IMR-90 (cell line): ENCODE measurements at regions not wholly inside any gene's neighbourhood (a gene's known extent, or its start where the extent isn't known, plus 50 kb on each side); places are given as distances from the start of the nearest gene placed in this dataset.

Source experiments
- ATAC-seq: fragments of 200-7000 bp; cut with Tn5 transposase; 2 replicates; pipeline ENCODE4 v1.9.1; 2020; ENCODE audit warnings: low read depth, mild to moderate bottlenecking, moderate library complexity
- BruUV-seq: library from RNA; stranded (reverse); fragments of 400-500 nt; replicated peaks from 2 replicates; lab custom pipeline; 2021; lab: Mats Ljungman, UMichigan
- CTCF ChIA-PET: fragments of 300-600 bp; formaldehyde crosslinking; extraction: SDS; loops from one replicate; lab custom pipeline; 2021; ENCODE audit warnings: antibody characterized with exemption; lab: Yijun Ruan, JAX
- POLR2A ChIA-PET: fragments of 300-600 bp; sonication (Branson Sonifier 250); formaldehyde crosslinking; loops from one replicate; lab custom pipeline; 2022; ENCODE audit warnings: antibody characterized with exemption; ENCODE audit not compliant: unreplicated experiment; lab: Charles Lee
- DNase-seq: peaks from one replicate; pipeline ENCODE4 v3.0.0; 2013
- H2AFZ ChIP-seq: replicated peaks from 2 replicates; pipeline ENCODE3; 2013; ENCODE audit warnings: low read length, mild to moderate bottlenecking; ENCODE audit not compliant: poor library complexity
- H2AK5ac ChIP-seq: 2 replicates; pipeline ENCODE4 v1.6.1; 2013; ENCODE audit warnings: low read depth, low read length, inconsistent platforms
- H2AK9ac ChIP-seq: replicated peaks from 2 replicates; pipeline ENCODE3; 2013; ENCODE audit warnings: mild to moderate bottlenecking, low read depth, low read length, moderate library complexity; ENCODE audit not compliant: poor library complexity
- H2BK120ac ChIP-seq: 2 replicates; pipeline ENCODE4 v1.6.1; 2013; ENCODE audit warnings: low read depth, low read length, inconsistent platforms
- H2BK15ac ChIP-seq: 3 replicates; pipeline ENCODE4 v1.6.1; 2013; ENCODE audit warnings: low read depth, low read length, inconsistent platforms
- H2BK20ac ChIP-seq: 2 replicates; pipeline ENCODE4 v1.6.1; 2013; ENCODE audit warnings: low read depth, mild to moderate bottlenecking, inconsistent platforms, low read length, moderate library complexity
- H2BK5ac ChIP-seq: 2 replicates; pipeline ENCODE4 v1.6.1; 2013; ENCODE audit warnings: mild to moderate bottlenecking, low read depth, low read length, inconsistent platforms; ENCODE audit not compliant: poor library complexity, severe bottlenecking
- H3K14ac ChIP-seq: replicated peaks from 2 replicates; pipeline ENCODE4 v1.6.1; 2013; ENCODE audit warnings: low read depth, low read length, inconsistent platforms
- H3K18ac ChIP-seq: 2 replicates; pipeline ENCODE4 v1.6.1; 2013; ENCODE audit warnings: low read depth, low read length, control low read depth
- H3K23ac ChIP-seq: 2 replicates; pipeline ENCODE4 v1.6.1; 2013; ENCODE audit warnings: low read depth, low read length, inconsistent platforms
- H3K27ac ChIP-seq: 2 replicates; pipeline ENCODE4 v1.5.1; 2013; ENCODE audit warnings: mild to moderate bottlenecking, control low read depth, low read length; ENCODE audit not compliant: insufficient read depth
- H3K27me3 ChIP-seq: 2 replicates; pipeline ENCODE4 v1.6.1; 2013; ENCODE audit warnings: low read length; ENCODE audit not compliant: control insufficient read depth, insufficient read depth
- H3K36me3 ChIP-seq: 2 replicates; pipeline ENCODE4 v1.6.1; 2013; ENCODE audit warnings: low read length, mixed read lengths; ENCODE audit not compliant: control insufficient read depth, insufficient read depth
- H3K4ac ChIP-seq: 2 replicates; pipeline ENCODE4 v1.6.1; 2013; ENCODE audit warnings: low read depth, low read length, inconsistent platforms
- H3K4me1 ChIP-seq: 2 replicates; pipeline ENCODE4 v1.6.1; 2013; ENCODE audit warnings: low read length, mixed read lengths; ENCODE audit not compliant: control insufficient read depth, insufficient read depth
- H3K4me2 ChIP-seq: 2 replicates; pipeline ENCODE4 v1.6.1; 2013; ENCODE audit warnings: low read depth, mild to moderate bottlenecking, control low read depth, low read length, moderate library complexity
- H3K4me3 ChIP-seq: 2 replicates; pipeline ENCODE4 v1.5.1; 2013; ENCODE audit warnings: low read depth, mild to moderate bottlenecking, control low read depth, low read length, moderate library complexity; ENCODE audit not compliant: insufficient read depth
- H3K56ac ChIP-seq: 2 replicates; pipeline ENCODE4 v1.6.1; 2013; ENCODE audit warnings: low read length, inconsistent platforms; ENCODE audit not compliant: insufficient read depth; ENCODE audit errors: extremely low read depth
- H3K79me1 ChIP-seq, 2 experiments: 2 replicates each; pipeline ENCODE4 v1.6.1; 2013; ENCODE audit warnings: low read length in 2 of 2, inconsistent platforms in 1 of 2, low read depth in 1 of 2
- H3K9ac ChIP-seq: 2 replicates; pipeline ENCODE4 v1.6.1; 2013; ENCODE audit warnings: low read depth, low read length, control low read depth
- H3K9me1 ChIP-seq: 2 replicates; pipeline ENCODE4 v1.6.1; 2013; ENCODE audit warnings: low read length, inconsistent platforms; ENCODE audit not compliant: insufficient read depth
- H3K9me3 ChIP-seq: 2 replicates; pipeline ENCODE4 v1.6.1; 2013; ENCODE audit warnings: low read length; ENCODE audit not compliant: control insufficient read depth, insufficient read depth
- H4K20me1 ChIP-seq: 2 replicates; pipeline ENCODE4 v1.6.1; 2013; ENCODE audit warnings: low read length, inconsistent platforms; ENCODE audit not compliant: insufficient read depth
- H4K5ac ChIP-seq: 2 replicates; pipeline ENCODE4 v1.6.1; 2013; ENCODE audit warnings: mild to moderate bottlenecking, low read depth, low read length, control low read depth
- H4K8ac ChIP-seq, 2 experiments: 2 replicates each; pipeline ENCODE4 v1.6.1; 2013; ENCODE audit warnings: low read depth in 2 of 2, low read length in 2 of 2, control low read depth in 1 of 2, inconsistent platforms in 1 of 2
- H4K91ac ChIP-seq: 2 replicates; pipeline ENCODE4 v1.6.1; 2013; ENCODE audit warnings: low read depth, low read length, inconsistent platforms; ENCODE audit not compliant: insufficient read depth
- BHLHE40 ChIP-seq: fragments of 150-350 bp; IDR thresholded peaks from 2 replicates; pipeline ENCODE4 v1.6.1; 2016; ENCODE audit warnings: mild to moderate bottlenecking, low read depth, low read length
- CEBPB ChIP-seq: IDR thresholded peaks from 2 replicates; pipeline ENCODE4 v1.6.1; 2012; ENCODE audit warnings: low read depth, low read length, improper control_type of control experiment
- CHD1 ChIP-seq: IDR thresholded peaks from 2 replicates; pipeline ENCODE4 v1.6.1; 2012; ENCODE audit warnings: low read depth, low read length, improper control_type of control experiment
- CTCF ChIP-seq: conservative IDR thresholded peaks from 2 replicates; pipeline ENCODE4 v1.5.1; 2012; ENCODE audit warnings: mild to moderate bottlenecking, low read depth, low read length, improper control_type of control experiment
- ELK1 ChIP-seq: fragments of 150-350 bp; IDR thresholded peaks from 2 replicates; pipeline ENCODE4 v1.6.1; 2016; ENCODE audit warnings: low read depth, mild to moderate bottlenecking, low read length, moderate library complexity, borderline replicate concordance
- FOS ChIP-seq: fragments of 150-350 bp; IDR thresholded peaks from 2 replicates; pipeline ENCODE4 v1.6.1; 2016; ENCODE audit warnings: low read depth, low read length
- MAFK ChIP-seq: IDR thresholded peaks from 2 replicates; pipeline ENCODE4 v1.6.1; 2012; ENCODE audit warnings: low read depth, low read length, improper control_type of control experiment
- MAZ ChIP-seq: IDR thresholded peaks from 2 replicates; pipeline ENCODE4 v1.6.1; 2012; ENCODE audit warnings: low read depth, mild to moderate bottlenecking, low read length, improper control_type of control experiment, moderate library complexity, borderline replicate concordance
- MXI1 ChIP-seq: IDR thresholded peaks from 2 replicates; pipeline ENCODE4 v1.6.1; 2012; ENCODE audit warnings: low read depth, mild to moderate bottlenecking, low read length, moderate library complexity, borderline replicate concordance
- NFE2L2 ChIP-seq: fragments of 150-350 bp; IDR thresholded peaks from 2 replicates; pipeline ENCODE4 v1.6.1; 2016; ENCODE audit warnings: low read depth, mild to moderate bottlenecking, low read length
- POLR2A ChIP-seq: IDR thresholded peaks from 2 replicates; pipeline ENCODE4 v1.6.1; 2012; ENCODE audit warnings: mild to moderate bottlenecking, low read depth, low read length
- RAD21 ChIP-seq: IDR thresholded peaks from 2 replicates; pipeline ENCODE4 v1.6.1; 2012; ENCODE audit warnings: low read length, improper control_type of control experiment
- RCOR1 ChIP-seq: IDR thresholded peaks from 2 replicates; pipeline ENCODE4 v1.6.1; 2012; ENCODE audit warnings: mild to moderate bottlenecking, low read length, improper control_type of control experiment; ENCODE audit not compliant: insufficient replicate concordance
- RFX5 ChIP-seq: IDR thresholded peaks from 2 replicates; pipeline ENCODE4 v1.8.0; 2012; ENCODE audit warnings: low read depth, mild to moderate bottlenecking, low read length, moderate library complexity
- SMC3 ChIP-seq: fragments of 150-350 bp; IDR thresholded peaks from 2 replicates; pipeline ENCODE4 v1.6.1; 2016; ENCODE audit warnings: low read depth, mild to moderate bottlenecking, antibody characterized with exemption, low read length, moderate library complexity
- USF2 ChIP-seq: fragments of 150-350 bp; IDR thresholded peaks from 2 replicates; pipeline ENCODE4 v1.6.1; 2017; ENCODE audit warnings: mild to moderate bottlenecking, antibody characterized with exemption, low read length, low read depth
- WGBS, 2 experiments: methylation state at CpG; one replicate each; pipeline versions ENCODE4 v1.1.5 to v1.1.7; 2013; ENCODE audit warnings: missing lambda C conversion rate in 2 of 2; ENCODE audit not compliant: insufficient read length in 1 of 2; ENCODE audit errors: extremely low coverage in 2 of 2; 5-methylcytosine and 5-hydroxymethylcytosine counted together
- dilution Hi-C: fragments of 300-500 bp; cut with HindIII; formaldehyde crosslinking; loops from one replicate; pipeline ENCODE4 v1.14.3; 2018; ENCODE audit warnings: low sequenced_read_pairs; ENCODE audit not compliant: unreplicated experiment
- in situ Hi-C: fragments of 300-500 bp; cut with MboI; formaldehyde crosslinking; loops from 3 replicates; pipeline ENCODE4 v1.14.3; 2019; ENCODE audit warnings: low sequenced_read_pairs, inconsistent platforms, mixed read lengths
- intact Hi-C: fragments of 100-400 bp; cut with micrococcal nuclease; formaldehyde crosslinking; loops from 2 replicates; pipeline ENCODE4 v1.10.0; 2022

- no peak overlapping the region for H3K4me2 ChIP-seq
- no peak overlapping the region for H3K14ac ChIP-seq
- TF ChIP-seq RCOR1 (no peak), RFX5 (no peak), NFE2L2 (no peak), FOS (no peak), USF2 (no peak), CHD1 (no peak), POLR2A (no peak), MAFK (no peak), BHLHE40 (no peak), RAD21 (no peak), SMC3 (no peak), ELK1 (no peak), MAZ (no peak), CTCF (no peak), CEBPB (no peak), MXI1 (no peak)
- H3K4ac ChIP-seq: no peak overlapping the region
- H4K8ac ChIP-seq: no peak overlapping the region
- intact Hi-C loops (no loop called here), dilution Hi-C loops (no loop called here), in situ Hi-C loops (no loop called here)
- H2AFZ ChIP-seq: no peak overlapping the region
- H3K9ac ChIP-seq: no peak overlapping the region
- H3K9me3 ChIP-seq: peaks cover 16% of the 10 kb centered on the region; the same call in 1 of the 2 replicates
- no peak for ATAC-seq
- H3K9me1 ChIP-seq: no peaks in the 10 kb centered on the region
- H2AK5ac ChIP-seq: no peak overlapping the region
- H3K4me3 ChIP-seq: no peak overlapping the region
- no peak overlapping the region for H4K5ac ChIP-seq
- H4K20me1 ChIP-seq: no peaks in the 10 kb centered on the region
- H2BK5ac ChIP-seq: no peak overlapping the region
- no peak for DNase-seq
- H3K23ac ChIP-seq: no peak overlapping the region
- H2BK120ac ChIP-seq: no peak overlapping the region
- BruUV-seq: no TSS peak
- H2BK15ac ChIP-seq: no peak overlapping the region
- H2AK9ac ChIP-seq: no peak overlapping the region
- H3K27ac ChIP-seq: no peak overlapping the region
- H3K27me3 ChIP-seq: no peaks in the 10 kb centered on the region
- H3K56ac ChIP-seq: no peak overlapping the region
- no peaks in the 10 kb centered on the region for H3K4me1 ChIP-seq
- ChIA-PET POLR2A (no interaction called here), CTCF (no interaction called here)
- no peak overlapping the region for H2BK20ac ChIP-seq
- no peak overlapping the region for H4K91ac ChIP-seq
- no peaks in the 10 kb centered on the region for H3K36me3 ChIP-seq
- WGBS, 2 experiments: 100% methylated on average over 1 of the region's 7 CpGs; no CpG with 5 or more reads in 1 of the 2 experiments
- no peak overlapping the region for H3K18ac ChIP-seq
- H3K79me1 ChIP-seq: no peaks in the 10 kb centered on the region
These were observed 76.7 kb downstream of the EMX2 start for GRCh38 chr10:117619223-117619622.
